HepG2 (cell line): ENCODE measurements at regions not wholly inside any gene's neighbourhood (a gene's known extent, or its start where the extent isn't known, plus 50 kb on each side); places are given as distances from the start of the nearest gene placed in this dataset.

Experiments
- ATAC-seq: fragments of 200-7000 bp; cut with Tn5 transposase; 3 replicates; pipeline ENCODE4 v1.9.1; 2020; ENCODE audit warnings: mild to moderate bottlenecking, moderate library complexity
- BruUV-seq: library from RNA; stranded (reverse); fragments of 400-500 nt; replicated peaks from 2 replicates; lab custom pipeline; 2021; lab: Mats Ljungman, UMichigan
- CTCF ChIA-PET: fragments of 300-600 bp; formaldehyde crosslinking; extraction: SDS; loops from one replicate; lab custom pipeline; 2021; ENCODE audit warnings: low total read pairs, inconsistent platforms, low intra/inter-chr PET ratio; lab: Yijun Ruan, JAX
- POLR2A ChIA-PET: fragments of 350-600 bp; sonication (Branson Sonifier 250); formaldehyde crosslinking; loops from one replicate; lab custom pipeline; 2020; ENCODE audit warnings: antibody characterized with exemption, inconsistent platforms; lab: Yijun Ruan, JAX
- DNase-seq: peaks from one replicate; pipeline ENCODE4 v3.0.0-alpha.2; 2015; ENCODE audit warnings: low spot score
- FAIRE-seq: peaks from 3 replicates; lab custom pipeline; 2011; peaks lifted over from hg19 to GRCh38; lab: Jason Lieb, UNC
- H2AFZ ChIP-seq: one replicate; pipeline ENCODE4 v1.6.1; 2011; ENCODE audit warnings: low read length, inconsistent platforms
- H3K27ac ChIP-seq: fragments of 300-600 bp; 3 replicates; pipeline ENCODE4 v1.8.0; 2011; ENCODE audit warnings: mixed run types, mild to moderate bottlenecking, mixed read lengths, low read length, inconsistent platforms; ENCODE audit not compliant: insufficient read depth; ENCODE audit errors: extremely low read length
- H3K27me3 ChIP-seq, 2 experiments: fragments of 200-600 bp in 1 of 2; 2 replicates in 1 of 2; 3 replicates in 1 of 2; pipeline versions ENCODE4 v1.6.0 to v1.8.0; 2011; ENCODE audit warnings: low read length in 2 of 2, mild to moderate bottlenecking in 2 of 2, moderate library complexity in 2 of 2, inconsistent platforms in 1 of 2; ENCODE audit not compliant: insufficient read depth in 2 of 2, control insufficient read depth in 1 of 2
- H3K36me3 ChIP-seq, 2 experiments: fragments of 200-600 bp in 1 of 2; replicated peaks in 1 of 2; 2 replicates in 1 of 2; 3 replicates in 1 of 2; pipeline versions ENCODE4 v1.5.1 to v1.8.0; 2011; ENCODE audit warnings: low read length in 2 of 2, inconsistent platforms in 1 of 2; ENCODE audit not compliant: insufficient read depth in 2 of 2, control insufficient read depth in 1 of 2
- H3K4me1 ChIP-seq: 2 replicates; pipeline ENCODE4 v1.5.1; 2012; ENCODE audit warnings: low read length, inconsistent platforms; ENCODE audit not compliant: insufficient read depth
- H3K4me2 ChIP-seq: 2 replicates; pipeline ENCODE4 v1.6.0; 2011; ENCODE audit warnings: low read depth, low read length, inconsistent platforms
- H3K4me3 ChIP-seq, 3 experiments: fragments of 200-600 bp in 1 of 3; sonication (generic), shearing (Covaris generic) in 1 of 3; replicated peaks in 1 of 3; 2 replicates each; pipeline ENCODE4 v1.5.1; 2011 to 2016; ENCODE audit warnings: low read length in 3 of 3, inconsistent platforms in 2 of 3, low read depth in 2 of 3, mild to moderate bottlenecking in 2 of 3, control low read depth in 1 of 3, mixed read lengths in 1 of 3; ENCODE audit not compliant: insufficient read depth in 1 of 3
- H3K79me2 ChIP-seq: one replicate; pipeline ENCODE4 v1.6.1; 2011; ENCODE audit warnings: low read length, inconsistent platforms; ENCODE audit not compliant: insufficient read depth
- H3K9ac ChIP-seq: 2 replicates; pipeline ENCODE4 v1.6.0; 2011; ENCODE audit warnings: mild to moderate bottlenecking, low read depth, low read length, inconsistent platforms; ENCODE audit not compliant: insufficient read depth
- H3K9me3 ChIP-seq: 2 replicates; pipeline ENCODE4 v1.5.1; 2012; ENCODE audit warnings: mild to moderate bottlenecking, low read length
- H4K20me1 ChIP-seq: 2 replicates; pipeline ENCODE4 v1.6.0; 2011; ENCODE audit warnings: inconsistent platforms, mild to moderate bottlenecking, low read length, moderate library complexity; ENCODE audit not compliant: insufficient read depth
- ETV6 ChIP-seq: sonication (generic); formaldehyde crosslinking; conservative IDR thresholded peaks from 2 replicates; pipeline ENCODE4 v1.4.0; 2020; ENCODE audit warnings: missing genetic modification reagents
- HHEX ChIP-seq: IDR thresholded peaks from 2 replicates; pipeline ENCODE4 v1.6.1; 2016; ENCODE audit warnings: control low read depth
- MLLT10 ChIP-seq: sonication (generic); formaldehyde crosslinking; IDR thresholded peaks from 2 replicates; pipeline ENCODE4 v1.4.0; 2020; ENCODE audit warnings: missing genetic modification reagents
- PAF1 ChIP-seq: IDR thresholded peaks from 2 replicates; pipeline ENCODE4 v1.6.1; 2016; ENCODE audit warnings: missing genetic modification reagents, missing compliant biosample characterization
- POLR2A ChIP-seq, 2 experiments: IDR thresholded peaks; 2 replicates each; pipeline ENCODE4 v1.6.1; 2011; ENCODE audit warnings: low read depth in 2 of 2, low read length in 2 of 2, mild to moderate bottlenecking in 1 of 2, moderate library complexity in 1 of 2; ENCODE audit not compliant: insufficient read depth in 1 of 2
- SMAD9 ChIP-seq: sonication (generic); formaldehyde crosslinking; IDR thresholded peaks from 2 replicates; pipeline ENCODE4 v1.5.1; 2020; ENCODE audit warnings: mild to moderate bottlenecking, missing genetic modification reagents
- SPEN ChIP-seq: sonication (generic); formaldehyde crosslinking; IDR thresholded peaks from 2 replicates; pipeline ENCODE4 v1.5.1; 2020; ENCODE audit warnings: low read depth, mild to moderate bottlenecking, missing genetic modification reagents
- ZNF264 ChIP-seq: sonication (generic); formaldehyde crosslinking; IDR thresholded peaks from 2 replicates; pipeline ENCODE4 v1.4.0; 2020; ENCODE audit warnings: missing genetic modification reagents
- ZNF362 ChIP-seq: sonication (generic); formaldehyde crosslinking; IDR thresholded peaks from 2 replicates; pipeline ENCODE4 v1.4.0; 2020; ENCODE audit warnings: missing genetic modification reagents, mild to moderate bottlenecking, borderline replicate concordance
- ZNF570 ChIP-seq: sonication (generic); formaldehyde crosslinking; IDR thresholded peaks from 2 replicates; pipeline ENCODE4 v1.4.0; 2020; ENCODE audit warnings: mild to moderate bottlenecking, missing genetic modification reagents, borderline replicate concordance
- ZNF629 ChIP-seq: sonication (generic); formaldehyde crosslinking; conservative IDR thresholded peaks from 2 replicates; pipeline ENCODE4 v1.5.0; 2020; ENCODE audit warnings: missing genetic modification reagents
- ZNF644 ChIP-seq: IDR thresholded peaks from 2 replicates; pipeline ENCODE4 v1.6.1; 2016; ENCODE audit warnings: low read depth
- ZNF709 ChIP-seq: sonication (generic); formaldehyde crosslinking; IDR thresholded peaks from 2 replicates; pipeline ENCODE4 v1.5.0; 2020; ENCODE audit warnings: mild to moderate bottlenecking, missing genetic modification reagents
- ZNF83 ChIP-seq: sonication (generic); formaldehyde crosslinking; IDR thresholded peaks from 2 replicates; pipeline ENCODE4 v1.4.0; 2020; ENCODE audit warnings: missing genetic modification reagents, mild to moderate bottlenecking, borderline replicate concordance
- in situ Hi-C: cut with HindIII; loops from 2 replicates; pipeline ENCODE4 v1.10.0; 2017; ENCODE audit warnings: low pct_unique_long_range_greater_than_20kb; ENCODE audit not compliant: extremely low pct_ligation_motif_present
- intact Hi-C: fragments of 100-400 bp; cut with micrococcal nuclease; formaldehyde crosslinking; loops from one replicate; pipeline ENCODE4 v1.10.0; 2022; ENCODE audit not compliant: unreplicated experiment
- TF ChIP-seq, protein P1 (sequence below): sonication (generic); formaldehyde crosslinking; IDR thresholded peaks from 2 replicates; pipeline ENCODE4 v1.4.0; 2020; ENCODE audit warnings: missing genetic modification reagents
- TF ChIP-seq, protein P2 (sequence below), 2 experiments: fragments of 450-650 bp in 1 of 2; sonication (generic) in 1 of 2; formaldehyde crosslinking; IDR thresholded peaks; 2 replicates each; pipeline versions ENCODE4 v1.5.0 to v1.8.0; 2020 to 2022; ENCODE audit warnings: mild to moderate bottlenecking in 1 of 2, missing genetic modification reagents in 1 of 2
- TF ChIP-seq, protein P3 (sequence below): sonication (generic); formaldehyde crosslinking; IDR thresholded peaks from 2 replicates; pipeline ENCODE4 v1.9.0; 2021; ENCODE audit warnings: missing genetic modification reagents, mild to moderate bottlenecking, borderline replicate concordance

DNA sequence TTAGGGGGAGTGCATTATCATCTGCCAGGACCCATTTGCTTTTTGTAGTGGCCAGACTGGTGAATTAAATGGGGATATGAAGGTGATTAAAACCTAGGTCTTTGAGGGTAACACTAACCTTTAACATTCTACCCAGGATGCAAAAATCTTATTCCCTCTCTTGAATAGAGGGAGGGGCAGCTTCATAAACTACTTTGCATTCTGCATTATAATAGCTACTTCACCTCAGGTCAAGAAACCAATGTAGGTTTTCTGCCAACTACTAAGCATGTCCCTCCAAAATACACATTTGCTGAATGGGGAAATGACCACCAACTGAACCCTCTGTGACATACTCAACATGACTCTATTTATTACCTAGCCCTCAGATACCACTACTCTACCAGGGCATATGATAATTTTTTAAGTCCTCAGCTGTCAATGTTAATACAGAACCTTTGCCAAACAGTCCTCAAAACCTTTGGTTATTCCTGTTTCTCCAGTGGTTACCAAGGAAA, 477.6 kb upstream of the CD180 start:
- Histone ChIP-seq H3K9me3 (no peaks in the 10 kb centered on the region), H3K36me3 (no peaks in the 10 kb centered on the region), H3K4me1 (no peaks in the 10 kb centered on the region), H4K20me1 (no peaks in the 10 kb centered on the region), H3K79me2 (no peaks in the 10 kb centered on the region)
- FAIRE-seq: no peak
- CTCF ChIA-PET: no interaction called here
- DNase-seq: no peak
- no peak for ATAC-seq
- TF ChIP-seq, protein P1, sequence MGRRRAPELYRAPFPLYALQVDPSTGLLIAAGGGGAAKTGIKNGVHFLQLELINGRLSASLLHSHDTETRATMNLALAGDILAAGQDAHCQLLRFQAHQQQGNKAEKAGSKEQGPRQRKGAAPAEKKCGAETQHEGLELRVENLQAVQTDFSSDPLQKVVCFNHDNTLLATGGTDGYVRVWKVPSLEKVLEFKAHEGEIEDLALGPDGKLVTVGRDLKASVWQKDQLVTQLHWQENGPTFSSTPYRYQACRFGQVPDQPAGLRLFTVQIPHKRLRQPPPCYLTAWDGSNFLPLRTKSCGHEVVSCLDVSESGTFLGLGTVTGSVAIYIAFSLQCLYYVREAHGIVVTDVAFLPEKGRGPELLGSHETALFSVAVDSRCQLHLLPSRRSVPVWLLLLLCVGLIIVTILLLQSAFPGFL (CRISPR knock-in tag): no peak
- no peak for TF ChIP-seq ZNF709 (CRISPR knock-in tag)
- no peak for TF ChIP-seq SPEN
- TF ChIP-seq HHEX (CRISPR knock-in tag): no peak
- TF ChIP-seq, protein P2, sequence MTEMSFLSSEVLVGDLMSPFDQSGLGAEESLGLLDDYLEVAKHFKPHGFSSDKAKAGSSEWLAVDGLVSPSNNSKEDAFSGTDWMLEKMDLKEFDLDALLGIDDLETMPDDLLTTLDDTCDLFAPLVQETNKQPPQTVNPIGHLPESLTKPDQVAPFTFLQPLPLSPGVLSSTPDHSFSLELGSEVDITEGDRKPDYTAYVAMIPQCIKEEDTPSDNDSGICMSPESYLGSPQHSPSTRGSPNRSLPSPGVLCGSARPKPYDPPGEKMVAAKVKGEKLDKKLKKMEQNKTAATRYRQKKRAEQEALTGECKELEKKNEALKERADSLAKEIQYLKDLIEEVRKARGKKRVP (CRISPR knock-in tag; IDR thresholded peaks at IDR 0.05): no peak
- no peak for TF ChIP-seq ZNF570 (CRISPR knock-in tag)
- TF ChIP-seq, all 625 proteins: peak for 0
- Histone ChIP-seq H3K4me2 (no peak overlapping the region), H3K27me3 (no peaks in the 10 kb centered on the region; a peak in 1 of 5 replicates), H3K9ac (no peak overlapping the region), H3K27ac (no peak overlapping the region), H2AFZ (no peak overlapping the region), H3K4me3 (no peak overlapping the region)
- no TSS peak for BruUV-seq
- POLR2A ChIA-PET: no interaction called here
- in situ Hi-C loops (no loop called here), intact Hi-C loops (no loop called here)

DNA sequence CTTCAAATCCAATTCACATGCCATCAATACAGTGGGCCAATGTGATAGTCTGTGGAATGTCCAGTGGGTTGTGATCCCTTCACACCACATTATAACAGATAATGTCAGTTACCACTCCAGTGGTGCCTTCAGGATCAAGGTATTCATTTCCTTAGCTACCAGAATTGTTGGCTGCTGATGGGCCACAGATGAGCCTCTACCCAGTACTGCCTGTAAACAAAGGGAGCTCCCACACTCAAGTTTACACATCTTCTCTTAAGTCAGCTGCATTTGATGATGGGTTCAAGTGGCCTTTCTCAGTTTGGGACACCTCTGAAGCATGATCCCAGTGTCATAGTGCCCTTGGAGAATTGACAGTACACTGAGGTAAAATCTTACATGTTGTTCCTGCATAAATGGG, 477.0 kb upstream of the CD180 start:
- FAIRE-seq (no peak), ATAC-seq (no peak), DNase-seq (no peak)
- POLR2A ChIA-PET: no interaction called here
- H3K36me3 ChIP-seq: no peaks in the 10 kb centered on the region
- H3K4me2 ChIP-seq: no peak overlapping the region
- H3K9ac ChIP-seq: no peak overlapping the region
- intact Hi-C loops: no loop called here
- H3K9me3 ChIP-seq: no peaks in the 10 kb centered on the region
- no TSS peak for BruUV-seq
- H4K20me1 ChIP-seq: no peaks in the 10 kb centered on the region
- no peak overlapping the region for H2AFZ ChIP-seq
- CTCF ChIA-PET: no interaction called here
- H3K79me2 ChIP-seq: no peaks in the 10 kb centered on the region
- no peaks in the 10 kb centered on the region for H3K4me1 ChIP-seq
- H3K27ac ChIP-seq: no peak overlapping the region
- in situ Hi-C loops: no loop called here
- no peak for TF ChIP-seq SMAD9 (CRISPR knock-in tag)
- TF ChIP-seq ZNF83 (CRISPR knock-in tag): no peak
- TF ChIP-seq PAF1: no peak
- no peak for TF ChIP-seq ETV6 (CRISPR knock-in tag)
- no peak for TF ChIP-seq ZNF629 (CRISPR knock-in tag)
- TF ChIP-seq ZNF362: no peak
- TF ChIP-seq, protein P3, sequence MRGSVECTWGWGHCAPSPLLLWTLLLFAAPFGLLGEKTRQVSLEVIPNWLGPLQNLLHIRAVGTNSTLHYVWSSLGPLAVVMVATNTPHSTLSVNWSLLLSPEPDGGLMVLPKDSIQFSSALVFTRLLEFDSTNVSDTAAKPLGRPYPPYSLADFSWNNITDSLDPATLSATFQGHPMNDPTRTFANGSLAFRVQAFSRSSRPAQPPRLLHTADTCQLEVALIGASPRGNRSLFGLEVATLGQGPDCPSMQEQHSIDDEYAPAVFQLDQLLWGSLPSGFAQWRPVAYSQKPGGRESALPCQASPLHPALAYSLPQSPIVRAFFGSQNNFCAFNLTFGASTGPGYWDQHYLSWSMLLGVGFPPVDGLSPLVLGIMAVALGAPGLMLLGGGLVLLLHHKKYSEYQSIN: no peak
- no peak for TF ChIP-seq POLR2A (IDR thresholded peaks at IDR 0.05; ENCODE audit: insufficient read depth in 1 of 2, low read depth in 2 of 2, low read length in 2 of 2)
- no peak for TF ChIP-seq ZNF644
- no peak for TF ChIP-seq MLLT10 (CRISPR knock-in tag)
- TF ChIP-seq ZNF264 (CRISPR knock-in tag): no peak
- TF ChIP-seq, all 625 proteins: peak for 0
- no peak overlapping the region for H3K4me3 ChIP-seq
- H3K27me3 ChIP-seq: no peaks in the 10 kb centered on the region; a peak in 1 of 5 replicates
